HG02678 (cell line): ENCODE measurements at regions not wholly inside any gene's neighbourhood (a gene's known extent, or its start where the extent isn't known, plus 50 kb on each side); places are given as distances from the start of the nearest gene placed in this dataset.
"Not testable (repeated sequence)": the region's sequence is repeated elsewhere in the genome, so short reads cannot be mapped to it uniquely, and the experiment has no call there.

Experiments
- ATAC-seq: cut with Tn5 transposase; IDR thresholded peaks from one replicate; pipeline ENCODE4 v1.9.1; 2021; ENCODE audit warnings: mild to moderate bottlenecking, moderate library complexity; ENCODE audit not compliant: unreplicated experiment

GRCh38 chr6:10184371-10185227 lies 230.3 kb downstream of the TFAP2A start:
- no peak for ATAC-seq

GRCh38 chr6:10180138-10181074 lies 234.5 kb downstream of the TFAP2A start:
- ATAC-seq, result no peak

- ATAC-seq, result no peak
These were observed 237.2 kb downstream of the TFAP2A start for GRCh38 chr6:10177704-10178103.

GRCh38 chr6:10175362-10175761 lies 239.5 kb downstream of the TFAP2A start:
- no peak for ATAC-seq

GRCh38 chr6:10174761-10175160 lies 240.1 kb downstream of the TFAP2A start:
- ATAC-seq, result no peak

- no peak for ATAC-seq
These were observed 240.8 kb downstream of the TFAP2A start for GRCh38 chr6:10174056-10174455.

- ATAC-seq, result not testable (repeated sequence)
These were observed 243.2 kb downstream of the TFAP2A start for GRCh38 chr6:10171706-10172105.

GRCh38 chr6:10170816-10171215 lies 244.1 kb downstream of the TFAP2A start:
- ATAC-seq, result no peak

GRCh38 chr6:10166031-10166430 lies 248.8 kb downstream of the TFAP2A start:
- no peak for ATAC-seq

- no peak for ATAC-seq
These were observed 251.5 kb downstream of the TFAP2A start for GRCh38 chr6:10163203-10163962.

- ATAC-seq, result no peak
These were observed 258.0 kb downstream of the TFAP2A start for GRCh38 chr6:10156875-10157274.

GRCh38 chr6:10154251-10154650 lies 260.6 kb downstream of the TFAP2A start:
- ATAC-seq, result no peak

GRCh38 chr6:10151144-10151915 lies 263.5 kb downstream of the TFAP2A start:
- no peak for ATAC-seq

- ATAC-seq, result no peak
These were observed 265.3 kb downstream of the TFAP2A start for GRCh38 chr6:10149603-10150002.

- peak; percentile 96 for ATAC-seq
These were observed 268.0 kb downstream of the TFAP2A start for GRCh38 chr6:10146715-10147451.

GRCh38 chr6:10144772-10145171 lies 270.1 kb downstream of the TFAP2A start:
- ATAC-seq, result no peak

GRCh38 chr6:10141746-10142443 lies 273.0 kb downstream of the TFAP2A start:
- no peak for ATAC-seq

GRCh38 chr6:10140824-10141223 lies 274.1 kb downstream of the TFAP2A start:
- no peak for ATAC-seq

- no peak for ATAC-seq
These were observed 274.7 kb downstream of the TFAP2A start for GRCh38 chr6:10140136-10140535.
